ENCODE measurements at regions not wholly inside any gene's neighbourhood (a gene's known extent, or its start where the extent isn't known, plus 50 kb on each side); places are given as distances from the start of the nearest gene placed in this dataset.

GRCh38 chrX:99833821-99834220 lies 576.3 kb downstream of the PCDH19 start:
- no peak for DNase-seq
- H3K9ac ChIP-seq (ENCODE audit: low read length): no peak overlapping the region
- no peak overlapping the region for H4K12ac ChIP-seq (ENCODE audit: low read depth, low read length)
- H2BK120ac ChIP-seq (ENCODE audit: insufficient read depth, low read length, poor library complexity): no peak overlapping the region
- no peak overlapping the region for H2AK5ac ChIP-seq (ENCODE audit: low read length)
- no peak overlapping the region for H2BK12ac ChIP-seq (ENCODE audit: low read length)
- no peak overlapping the region for H3K4ac ChIP-seq (ENCODE audit: low read depth, low read length)
- H3K4me1 ChIP-seq (ENCODE audit: control insufficient read depth in 1 of 2, insufficient read depth in 2 of 2, low read length in 2 of 2): no peaks in the 10 kb centered on the region
- H3K36me3 ChIP-seq (ENCODE audit: control insufficient read depth in 1 of 2, insufficient read depth in 2 of 2, low read length in 2 of 2): no peaks in the 10 kb centered on the region
- no peak overlapping the region for H2BK5ac ChIP-seq (ENCODE audit: low read depth, low read length, poor library complexity)
- no peaks in the 10 kb centered on the region for H3K9me3 ChIP-seq (ENCODE audit: insufficient read depth, low read depth, low read length)
- H3K79me2 ChIP-seq (ENCODE audit: control insufficient read depth, insufficient read depth, low read length, poor library complexity): no peaks in the 10 kb centered on the region
- H3K27ac ChIP-seq (ENCODE audit: low read depth, low read length): no peak overlapping the region
- WGBS (ENCODE audit: extremely low coverage, insufficient coverage, insufficient read length): no CpG with 5 or more reads among the region's 1 CpG
- H3K4me2 ChIP-seq (ENCODE audit: low read length): no peak overlapping the region
- no peak overlapping the region for H3K18ac ChIP-seq (ENCODE audit: low read length)
- H4K91ac ChIP-seq (ENCODE audit: low read depth, low read length): no peak overlapping the region
- no peak overlapping the region for H3K23ac ChIP-seq (ENCODE audit: low read length)
- no peaks in the 10 kb centered on the region for H3K27me3 ChIP-seq (ENCODE audit: insufficient read depth, low read length)
- H4K8ac ChIP-seq (ENCODE audit: low read depth, low read length): no peak overlapping the region
- no peak overlapping the region for H3K4me3 ChIP-seq (ENCODE audit: low read depth, low read length)
- no peaks in the 10 kb centered on the region for H3K79me1 ChIP-seq (ENCODE audit: low read length)
- no peak overlapping the region for H3K14ac ChIP-seq (ENCODE audit: low read length)
- no peak overlapping the region for H2AFZ ChIP-seq (ENCODE audit: insufficient read depth, low read length, poor library complexity)

GRCh38 chrX:99820197-99820596 lies 589.9 kb downstream of the PCDH19 start:
- no peaks in the 10 kb centered on the region for H3K4me1 ChIP-seq (ENCODE audit: control insufficient read depth in 1 of 2, insufficient read depth in 2 of 2, low read length in 2 of 2)
- no peaks in the 10 kb centered on the region for H3K79me1 ChIP-seq (ENCODE audit: low read length)
- no peak overlapping the region for H3K18ac ChIP-seq (ENCODE audit: low read length)
- H3K79me2 ChIP-seq (ENCODE audit: control insufficient read depth, insufficient read depth, low read length, poor library complexity): no peaks in the 10 kb centered on the region
- no peak overlapping the region for H2AK5ac ChIP-seq (ENCODE audit: low read length)
- no peak overlapping the region for H3K4ac ChIP-seq (ENCODE audit: low read depth, low read length)
- no peak overlapping the region for H4K91ac ChIP-seq (ENCODE audit: low read depth, low read length)
- no peaks in the 10 kb centered on the region for H3K9me3 ChIP-seq (ENCODE audit: insufficient read depth, low read depth, low read length)
- no peak overlapping the region for H3K27ac ChIP-seq (ENCODE audit: low read depth, low read length)
- no peak overlapping the region for H2BK120ac ChIP-seq (ENCODE audit: insufficient read depth, low read length, poor library complexity)
- H2AFZ ChIP-seq (ENCODE audit: insufficient read depth, low read length, poor library complexity): no peak overlapping the region
- no peak overlapping the region for H3K4me3 ChIP-seq (ENCODE audit: low read depth, low read length)
- no peak overlapping the region for H3K14ac ChIP-seq (ENCODE audit: low read length)
- no peak overlapping the region for H4K8ac ChIP-seq (ENCODE audit: low read depth, low read length)
- no peak overlapping the region for H3K4me2 ChIP-seq (ENCODE audit: low read length)
- H3K27me3 ChIP-seq (ENCODE audit: insufficient read depth, low read length): no peaks in the 10 kb centered on the region
- H4K12ac ChIP-seq (ENCODE audit: low read depth, low read length): no peak overlapping the region
- no peak overlapping the region for H2BK12ac ChIP-seq (ENCODE audit: low read length)
- no peak for DNase-seq
- no CpG with 5 or more reads among the region's 2 CpGs for WGBS (ENCODE audit: extremely low coverage, insufficient coverage, insufficient read length)
- H3K36me3 ChIP-seq (ENCODE audit: control insufficient read depth in 1 of 2, insufficient read depth in 2 of 2, low read length in 2 of 2): no peaks in the 10 kb centered on the region
- no peak overlapping the region for H3K23ac ChIP-seq (ENCODE audit: low read length)
- H3K9ac ChIP-seq (ENCODE audit: low read length): no peak overlapping the region
- no peak overlapping the region for H2BK5ac ChIP-seq (ENCODE audit: low read depth, low read length, poor library complexity)

GRCh38 chrX:99800016-99800415 lies 610.1 kb downstream of the PCDH19 start:
- Histone ChIP-seq H3K9ac (ENCODE audit: low read length) (no peak overlapping the region), H3K27me3 (ENCODE audit: insufficient read depth, low read length) (no peaks in the 10 kb centered on the region), H4K8ac (ENCODE audit: low read depth, low read length) (no peak overlapping the region), H3K23ac (ENCODE audit: low read length) (no peak overlapping the region), H3K18ac (ENCODE audit: low read length) (no peak overlapping the region), H3K9me3 (ENCODE audit: insufficient read depth, low read depth, low read length) (peaks cover 6% of the 10 kb centered on the region), H3K27ac (ENCODE audit: low read depth, low read length) (no peak overlapping the region), H3K79me1 (ENCODE audit: low read length) (no peaks in the 10 kb centered on the region), H3K14ac (ENCODE audit: low read length) (no peak overlapping the region), H3K36me3 (ENCODE audit: control insufficient read depth in 1 of 2, insufficient read depth in 2 of 2, low read length in 2 of 2) (no peaks in the 10 kb centered on the region), H2BK120ac (ENCODE audit: insufficient read depth, low read length, poor library complexity) (no peak overlapping the region), H3K4me2 (ENCODE audit: low read length) (no peak overlapping the region), H4K91ac (ENCODE audit: low read depth, low read length) (no peak overlapping the region), H2BK5ac (ENCODE audit: low read depth, low read length, poor library complexity) (no peak overlapping the region), H3K4ac (ENCODE audit: low read depth, low read length) (no peak overlapping the region), H3K79me2 (ENCODE audit: control insufficient read depth, insufficient read depth, low read length, poor library complexity) (no peaks in the 10 kb centered on the region), H3K4me3 (ENCODE audit: low read depth, low read length) (no peak overlapping the region), H2AFZ (ENCODE audit: insufficient read depth, low read length, poor library complexity) (no peak overlapping the region), H4K12ac (ENCODE audit: low read depth, low read length) (no peak overlapping the region), H3K4me1 (ENCODE audit: control insufficient read depth in 1 of 2, insufficient read depth in 2 of 2, low read length in 2 of 2) (no peaks in the 10 kb centered on the region), H2AK5ac (ENCODE audit: low read length) (no peak overlapping the region), H2BK12ac (ENCODE audit: low read length) (no peak overlapping the region)
- no peak for DNase-seq
- no CpG with 5 or more reads among the region's 1 CpG for WGBS (ENCODE audit: extremely low coverage, insufficient coverage, insufficient read length)

- Histone ChIP-seq H4K8ac (ENCODE audit: low read depth, low read length) (no peak overlapping the region), H3K14ac (ENCODE audit: low read length) (no peak overlapping the region), H3K4ac (ENCODE audit: low read depth, low read length) (no peak overlapping the region), H4K91ac (ENCODE audit: low read depth, low read length) (no peak overlapping the region), H3K79me1 (ENCODE audit: low read length) (no peaks in the 10 kb centered on the region), H3K9ac (ENCODE audit: low read length) (no peak overlapping the region), H2BK12ac (ENCODE audit: low read length) (no peak overlapping the region), H3K27me3 (ENCODE audit: insufficient read depth, low read length) (no peaks in the 10 kb centered on the region), H2AK5ac (ENCODE audit: low read length) (no peak overlapping the region), H3K4me1 (ENCODE audit: control insufficient read depth in 1 of 2, insufficient read depth in 2 of 2, low read length in 2 of 2) (no peaks in the 10 kb centered on the region), H3K23ac (ENCODE audit: low read length) (no peak overlapping the region), H3K36me3 (ENCODE audit: control insufficient read depth in 1 of 2, insufficient read depth in 2 of 2, low read length in 2 of 2) (no peaks in the 10 kb centered on the region), H4K12ac (ENCODE audit: low read depth, low read length) (no peak overlapping the region), H2BK5ac (ENCODE audit: low read depth, low read length, poor library complexity) (no peak overlapping the region), H3K27ac (ENCODE audit: low read depth, low read length) (no peak overlapping the region), H3K79me2 (ENCODE audit: control insufficient read depth, insufficient read depth, low read length, poor library complexity) (no peaks in the 10 kb centered on the region), H2AFZ (ENCODE audit: insufficient read depth, low read length, poor library complexity) (no peak overlapping the region), H2BK120ac (ENCODE audit: insufficient read depth, low read length, poor library complexity) (no peak overlapping the region), H3K4me2 (ENCODE audit: low read length) (no peak overlapping the region), H3K18ac (ENCODE audit: low read length) (no peak overlapping the region), H3K9me3 (ENCODE audit: insufficient read depth, low read depth, low read length) (peaks cover 6% of the 10 kb centered on the region), H3K4me3 (ENCODE audit: low read depth, low read length) (no peak overlapping the region)
- DNase-seq: no peak
- WGBS (ENCODE audit: extremely low coverage, insufficient coverage, insufficient read length): no CpG with 5 or more reads among the region's 3 CpGs
These were observed 611.1 kb downstream of the PCDH19 start for GRCh38 chrX:99798936-99799335.
